ENCODE measurements at regions not wholly inside any gene's neighbourhood (a gene's known extent, or its start where the extent isn't known, plus 50 kb on each side); places are given as distances from the start of the nearest gene placed in this dataset.
A peak's percentile ranks its signal among the peaks of the same experiment; 100 is the strongest.

DNA sequence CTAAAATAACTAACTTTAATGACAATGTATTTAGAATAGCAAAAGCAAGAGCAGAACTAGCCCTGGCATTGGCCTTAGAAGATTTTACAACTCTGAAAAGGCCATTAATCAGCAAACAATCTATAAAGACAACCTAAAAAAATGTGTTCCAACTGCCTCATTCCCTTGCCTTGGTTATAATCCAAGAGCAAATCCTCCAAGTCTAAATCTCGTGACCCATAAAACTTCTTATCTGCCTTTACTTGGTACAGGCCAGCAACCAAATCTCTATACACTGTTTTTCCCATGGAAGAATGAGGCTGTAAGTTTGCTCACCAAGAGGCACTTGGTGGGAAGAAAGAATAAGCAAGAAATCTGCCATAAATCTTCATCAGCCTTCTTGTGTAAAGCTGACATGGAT, 175.3 kb upstream of the MID1 start:
- H3K4me1 ChIP-seq: no peaks in the 10 kb centered on the region
- H3K4me3 ChIP-seq: no peak overlapping the region
- WGBS (ENCODE audit: missing lambda C conversion rate): 78% methylated on average over 1 of the region's 1 CpG
- no peak overlapping the region for H3K27ac ChIP-seq
- TF ChIP-seq HOXB13 (CRISPR knock-in tag; IDR thresholded peaks at IDR 0.05; ENCODE audit: low read depth): no peak
- TF ChIP-seq ESRRA (IDR thresholded peaks at IDR 0.05; ENCODE audit: borderline replicate concordance, low read length): no peak
- no peak for TF ChIP-seq JUNB (IDR thresholded peaks at IDR 0.05)
- no peak for TF ChIP-seq RARB (CRISPR knock-in tag; IDR thresholded peaks at IDR 0.05)
- no peak overlapping the region for H3K4me2 ChIP-seq
- no peak for DNase-seq (ENCODE audit: low read depth in 1 of 2, low spot score in 1 of 2)
- CTCF ChIA-PET: no interaction called here
- no peak for FAIRE-seq
- no peak for ATAC-seq
- POLR2A ChIA-PET: no interaction called here
- H3K9me3 ChIP-seq: no peaks in the 10 kb centered on the region

DNA sequence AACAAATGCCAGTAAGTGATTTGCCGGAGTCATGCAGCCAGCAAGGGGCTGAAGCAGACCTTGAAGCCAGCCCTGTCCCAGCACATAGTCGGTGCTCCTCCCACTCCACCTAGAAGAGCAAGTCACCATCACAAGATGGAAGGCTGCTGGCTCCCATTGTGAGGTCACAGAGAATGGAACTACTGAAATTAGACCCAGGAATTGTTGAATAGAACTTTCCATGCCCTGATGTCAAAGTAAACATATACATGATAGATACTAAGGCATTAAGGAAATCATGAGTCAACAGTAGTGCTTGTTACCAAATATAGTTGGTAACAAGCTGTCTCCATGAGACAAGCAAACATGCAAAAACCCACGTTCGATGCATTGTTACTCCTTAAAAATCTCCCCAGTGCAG, 177.1 kb upstream of the MID1 start:
- no peak for FAIRE-seq
- Histone ChIP-seq H3K4me2 (no peak overlapping the region), H3K9me3 (no peaks in the 10 kb centered on the region), H3K4me1 (no peaks in the 10 kb centered on the region), H3K4me3 (no peak overlapping the region), H3K27ac (no peak overlapping the region)
- 60% methylated on average over 4 of the region's 4 CpGs for WGBS (ENCODE audit: missing lambda C conversion rate)
- peak in 1 of 2 experiments; percentile 2 for DNase-seq (ENCODE audit: low read depth in 1 of 2, low spot score in 1 of 2)
- no peak for ATAC-seq
- ChIA-PET POLR2A (no interaction called here), CTCF (no interaction called here)
- TF ChIP-seq CBX8 (IDR thresholded peaks at IDR 0.05) (no peak), ZC3H11A (IDR thresholded peaks at IDR 0.05) (no peak), JUNB (IDR thresholded peaks at IDR 0.05) (no peak), HEYL (CRISPR knock-in tag; IDR thresholded peaks at IDR 0.05) (no peak), JUN (IDR thresholded peaks at IDR 0.05) (no peak), EHF (CRISPR knock-in tag; IDR thresholded peaks at IDR 0.05) (no peak), SMC3 (IDR thresholded peaks at IDR 0.05) (no peak), NPAS2 (CRISPR knock-in tag; IDR thresholded peaks at IDR 0.05; ENCODE audit: borderline replicate concordance) (no peak), TP53 (CRISPR knock-in tag; IDR thresholded peaks at IDR 0.05) (no peak), CBX2 (IDR thresholded peaks at IDR 0.05; ENCODE audit: borderline replicate concordance, low read depth) (no peak), HOXB13 (CRISPR knock-in tag; IDR thresholded peaks at IDR 0.05; ENCODE audit: low read depth) (no peak), EHMT2 (IDR thresholded peaks at IDR 0.05; ENCODE audit: low read depth) (no peak), HDAC2 (IDR thresholded peaks at IDR 0.05) (no peak)
- TF ChIP-seq, protein P1, sequence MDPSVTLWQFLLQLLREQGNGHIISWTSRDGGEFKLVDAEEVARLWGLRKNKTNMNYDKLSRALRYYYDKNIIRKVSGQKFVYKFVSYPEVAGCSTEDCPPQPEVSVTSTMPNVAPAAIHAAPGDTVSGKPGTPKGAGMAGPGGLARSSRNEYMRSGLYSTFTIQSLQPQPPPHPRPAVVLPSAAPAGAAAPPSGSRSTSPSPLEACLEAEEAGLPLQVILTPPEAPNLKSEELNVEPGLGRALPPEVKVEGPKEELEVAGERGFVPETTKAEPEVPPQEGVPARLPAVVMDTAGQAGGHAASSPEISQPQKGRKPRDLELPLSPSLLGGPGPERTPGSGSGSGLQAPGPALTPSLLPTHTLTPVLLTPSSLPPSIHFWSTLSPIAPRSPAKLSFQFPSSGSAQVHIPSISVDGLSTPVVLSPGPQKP (IDR thresholded peaks at IDR 0.05; ENCODE audit: low read depth, low read length): no peak
- TF ChIP-seq, protein P2, sequence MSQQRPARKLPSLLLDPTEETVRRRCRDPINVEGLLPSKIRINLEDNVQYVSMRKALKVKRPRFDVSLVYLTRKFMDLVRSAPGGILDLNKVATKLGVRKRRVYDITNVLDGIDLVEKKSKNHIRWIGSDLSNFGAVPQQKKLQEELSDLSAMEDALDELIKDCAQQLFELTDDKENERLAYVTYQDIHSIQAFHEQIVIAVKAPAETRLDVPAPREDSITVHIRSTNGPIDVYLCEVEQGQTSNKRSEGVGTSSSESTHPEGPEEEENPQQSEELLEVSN (IDR thresholded peaks at IDR 0.05; ENCODE audit: borderline replicate concordance, low read depth): no peak
- TF ChIP-seq, protein P3, sequence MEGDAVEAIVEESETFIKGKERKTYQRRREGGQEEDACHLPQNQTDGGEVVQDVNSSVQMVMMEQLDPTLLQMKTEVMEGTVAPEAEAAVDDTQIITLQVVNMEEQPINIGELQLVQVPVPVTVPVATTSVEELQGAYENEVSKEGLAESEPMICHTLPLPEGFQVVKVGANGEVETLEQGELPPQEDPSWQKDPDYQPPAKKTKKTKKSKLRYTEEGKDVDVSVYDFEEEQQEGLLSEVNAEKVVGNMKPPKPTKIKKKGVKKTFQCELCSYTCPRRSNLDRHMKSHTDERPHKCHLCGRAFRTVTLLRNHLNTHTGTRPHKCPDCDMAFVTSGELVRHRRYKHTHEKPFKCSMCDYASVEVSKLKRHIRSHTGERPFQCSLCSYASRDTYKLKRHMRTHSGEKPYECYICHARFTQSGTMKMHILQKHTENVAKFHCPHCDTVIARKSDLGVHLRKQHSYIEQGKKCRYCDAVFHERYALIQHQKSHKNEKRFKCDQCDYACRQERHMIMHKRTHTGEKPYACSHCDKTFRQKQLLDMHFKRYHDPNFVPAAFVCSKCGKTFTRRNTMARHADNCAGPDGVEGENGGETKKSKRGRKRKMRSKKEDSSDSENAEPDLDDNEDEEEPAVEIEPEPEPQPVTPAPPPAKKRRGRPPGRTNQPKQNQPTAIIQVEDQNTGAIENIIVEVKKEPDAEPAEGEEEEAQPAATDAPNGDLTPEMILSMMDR (IDR thresholded peaks at IDR 0.05): no peak
- TF ChIP-seq, protein P4, sequence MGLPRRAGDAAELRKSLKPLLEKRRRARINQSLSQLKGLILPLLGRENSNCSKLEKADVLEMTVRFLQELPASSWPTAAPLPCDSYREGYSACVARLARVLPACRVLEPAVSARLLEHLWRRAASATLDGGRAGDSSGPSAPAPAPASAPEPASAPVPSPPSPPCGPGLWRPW (IDR thresholded peaks at IDR 0.05): no peak

DNA sequence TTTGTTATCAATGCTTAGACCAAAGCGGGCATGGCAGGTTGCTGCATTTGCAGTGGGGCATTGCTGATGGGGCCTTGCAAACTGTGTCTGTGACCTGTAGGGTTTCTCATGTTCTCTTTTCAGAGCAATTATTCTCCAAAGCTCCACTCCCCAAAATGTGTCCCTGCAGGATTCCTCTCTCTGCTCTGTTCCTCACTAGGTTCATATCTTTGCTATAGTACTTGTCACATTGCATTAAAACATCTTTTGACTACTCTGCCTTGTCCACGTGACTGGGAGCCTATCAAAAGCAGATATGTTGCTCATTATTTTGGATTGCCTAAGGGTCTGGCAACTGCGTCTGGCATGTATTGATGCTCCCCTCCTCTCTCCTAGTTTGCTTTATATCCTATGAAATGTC, 177.7 kb upstream of the MID1 start:
- no peak for FAIRE-seq
- Histone ChIP-seq H3K27ac (no peak overlapping the region), H3K4me2 (no peak overlapping the region), H3K4me1 (no peaks in the 10 kb centered on the region), H3K4me3 (no peak overlapping the region), H3K9me3 (no peaks in the 10 kb centered on the region)
- 71% methylated on average over 3 of the region's 3 CpGs for WGBS (ENCODE audit: missing lambda C conversion rate)
- ChIA-PET CTCF (no interaction called here), POLR2A (no interaction called here)
- ATAC-seq: no peak
- DNase-seq (ENCODE audit: low read depth in 1 of 2, low spot score in 1 of 2): no peak
- TF ChIP-seq RAD21 (conservative IDR thresholded peaks at IDR 0.05 in 1 of 2, IDR thresholded peaks at IDR 0.05 in 1 of 2): no peak
- no peak for TF ChIP-seq NFE2L2 (conservative IDR thresholded peaks at IDR 0.05; ENCODE audit: low read length)
- TF ChIP-seq BHLHE40 (IDR thresholded peaks at IDR 0.05; ENCODE audit: low read depth, low read length): no peak
- no peak for TF ChIP-seq ESRRA (IDR thresholded peaks at IDR 0.05; ENCODE audit: borderline replicate concordance, low read length)
- no peak for TF ChIP-seq SREBF2 (IDR thresholded peaks at IDR 0.05)
- no peak for TF ChIP-seq FOSB (CRISPR knock-in tag; IDR thresholded peaks at IDR 0.05)
- TF ChIP-seq, protein P5, sequence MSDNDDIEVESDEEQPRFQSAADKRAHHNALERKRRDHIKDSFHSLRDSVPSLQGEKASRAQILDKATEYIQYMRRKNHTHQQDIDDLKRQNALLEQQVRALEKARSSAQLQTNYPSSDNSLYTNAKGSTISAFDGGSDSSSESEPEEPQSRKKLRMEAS (IDR thresholded peaks at IDR 0.05): no peak
- TF ChIP-seq, protein P3 (IDR thresholded peaks at IDR 0.05): no peak
- no peak for TF ChIP-seq RCOR1 (IDR thresholded peaks at IDR 0.05; ENCODE audit: low read depth, low read length)
- no peak for TF ChIP-seq FOSL2 (IDR thresholded peaks at IDR 0.05)
- no peak for TF ChIP-seq FOSL2 (CRISPR knock-in tag; IDR thresholded peaks at IDR 0.05)
- TF ChIP-seq JUN (IDR thresholded peaks at IDR 0.05): no peak
- TF ChIP-seq POLR2A (IDR thresholded peaks at IDR 0.05; ENCODE audit: low read length): no peak
- no peak for TF ChIP-seq EP300 (IDR thresholded peaks at IDR 0.05)
- no peak for TF ChIP-seq RFX5 (IDR thresholded peaks at IDR 0.05)
- TF ChIP-seq KDM5A (IDR thresholded peaks at IDR 0.05): no peak
- no peak for TF ChIP-seq MAZ (IDR thresholded peaks at IDR 0.05; ENCODE audit: borderline replicate concordance, low read depth, low read length)
- no peak for TF ChIP-seq ZC3H11A (IDR thresholded peaks at IDR 0.05)
- TF ChIP-seq NPAS2 (CRISPR knock-in tag; IDR thresholded peaks at IDR 0.05; ENCODE audit: borderline replicate concordance): no peak
